ENCODE measurements at regions not wholly inside any gene's neighbourhood (a gene's known extent, or its start where the extent isn't known, plus 50 kb on each side); places are given as distances from the start of the nearest gene placed in this dataset.

- DNase-seq (ENCODE audit: low read depth): no peak
Measured at GRCh38 chr22:27204817-27205216, 547.4 kb downstream of the MIAT start.

- no peak for DNase-seq (ENCODE audit: low read depth)
Measured at GRCh38 chr22:27205492-27206373, 548.3 kb downstream of the MIAT start.

GRCh38 chr22:27206374-27207133 lies 549.2 kb downstream of the MIAT start:
- DNase-seq (ENCODE audit: low read depth): no peak

- DNase-seq (ENCODE audit: low read depth): no peak
Measured at GRCh38 chr22:27207266-27207665, 549.9 kb downstream of the MIAT start.

GRCh38 chr22:27207907-27208306 lies 550.5 kb downstream of the MIAT start:
- DNase-seq (ENCODE audit: low read depth): no peak

- no peak for DNase-seq (ENCODE audit: low read depth)
Measured at GRCh38 chr22:27210111-27210730, 552.8 kb downstream of the MIAT start.

- DNase-seq (ENCODE audit: low read depth): no peak
Measured at GRCh38 chr22:27212102-27212501, 554.7 kb downstream of the MIAT start.

GRCh38 chr22:27212617-27213177 lies 555.3 kb downstream of the MIAT start:
- DNase-seq (ENCODE audit: low read depth): no peak

- no peak for DNase-seq (ENCODE audit: low read depth)
Measured at GRCh38 chr22:27213294-27213693, 555.9 kb downstream of the MIAT start.

GRCh38 chr22:27213766-27214581 lies 556.6 kb downstream of the MIAT start:
- no peak for DNase-seq (ENCODE audit: low read depth)

GRCh38 chr22:27214691-27215090 lies 557.3 kb downstream of the MIAT start:
- no peak for DNase-seq (ENCODE audit: low read depth)

GRCh38 chr22:27215871-27216270 lies 558.5 kb downstream of the MIAT start:
- no peak for DNase-seq (ENCODE audit: low read depth)

- DNase-seq (ENCODE audit: low read depth): no peak
Measured at GRCh38 chr22:27216444-27216843, 559.1 kb downstream of the MIAT start.

- no peak for DNase-seq (ENCODE audit: low read depth)
Measured at GRCh38 chr22:27217154-27217553, 559.8 kb downstream of the MIAT start.

GRCh38 chr22:27218012-27218920 lies 560.9 kb downstream of the MIAT start:
- DNase-seq (ENCODE audit: low read depth): no peak

- DNase-seq (ENCODE audit: low read depth): no peak
Measured at GRCh38 chr22:27219036-27219435, 561.6 kb downstream of the MIAT start.

GRCh38 chr22:27220339-27220738 lies 563.0 kb downstream of the MIAT start:
- DNase-seq (ENCODE audit: low read depth): no peak

GRCh38 chr22:27222178-27222577 lies 564.8 kb downstream of the MIAT start:
- DNase-seq (ENCODE audit: low read depth): no peak

GRCh38 chr22:27223317-27224177 lies 566.2 kb downstream of the MIAT start:
- DNase-seq (ENCODE audit: low read depth): no peak
